CD4-positive, CD25-positive, alpha-beta regulatory T cell (primary cell): ENCODE measurements at regions not wholly inside any gene's neighbourhood (a gene's known extent, or its start where the extent isn't known, plus 50 kb on each side); places are given as distances from the start of the nearest gene placed in this dataset.
A peak's percentile ranks its signal among the peaks of the same experiment; 100 is the strongest.

Source experiments
- ATAC-seq, 2 donors: fragments of 150-1000 bp; cut with Tn5 transposase; one replicate each; pipeline ENCODE4 v1.10.0; 2021; ENCODE audit warnings: low read depth in 2 of 2, moderate number of reproducible peaks in 2 of 2, moderate library complexity in 1 of 2
- DNase-seq, 3 donors: peaks; one replicate each; pipeline versions ENCODE4 v3.0.0 to v3.0.0-alpha.2; 2012 to 2022; ENCODE audit warnings: mixed read lengths in 1 of 3
- H3K27ac ChIP-seq: one replicate; pipeline ENCODE4 v1.7.0; 2013; ENCODE audit warnings: mild to moderate bottlenecking, low read length; ENCODE audit not compliant: insufficient read depth, poor library complexity, severe bottlenecking
- H3K27me3 ChIP-seq: one replicate; pipeline ENCODE4 v1.7.0; 2013; ENCODE audit warnings: low read length; ENCODE audit not compliant: control insufficient read depth, insufficient read depth
- H3K36me3 ChIP-seq: one replicate; pipeline ENCODE4 v1.7.0; 2013; ENCODE audit warnings: mild to moderate bottlenecking, low read length, moderate library complexity; ENCODE audit not compliant: control insufficient read depth, insufficient read depth
- H3K4me1 ChIP-seq: 2 replicates; pipeline ENCODE4 v1.7.0; 2013; ENCODE audit warnings: mild to moderate bottlenecking, low read length; ENCODE audit not compliant: insufficient read depth, control insufficient read depth, poor library complexity, severe bottlenecking
- H3K4me3 ChIP-seq: one replicate; pipeline ENCODE4 v1.7.0; 2013; ENCODE audit warnings: low read depth, mild to moderate bottlenecking, low read length, moderate library complexity
- H3K9me3 ChIP-seq, 2 experiments: 1 replicate in 1 of 2; 2 replicates in 1 of 2; pipeline ENCODE4 v1.7.0; 2013; ENCODE audit warnings: low read length in 2 of 2, mild to moderate bottlenecking in 1 of 2, moderate library complexity in 1 of 2; ENCODE audit not compliant: control insufficient read depth in 2 of 2
- H3K27ac Mint-ChIP-seq, 3 donors: one replicate each; pipeline ENCODE4 v1.8.0; 2020 to 2022; ENCODE audit warnings: mild to moderate bottlenecking in 3 of 3, mixed read lengths in 3 of 3, moderate library complexity in 2 of 3
- H3K27me3 Mint-ChIP-seq: one replicate; pipeline ENCODE4 v1.8.0; 2022; ENCODE audit warnings: mild to moderate bottlenecking, mixed read lengths
- H3K36me3 Mint-ChIP-seq: one replicate; pipeline ENCODE4 v1.8.0; 2020; ENCODE audit warnings: mixed read lengths
- H3K4me1 Mint-ChIP-seq, 4 donors: one replicate each; pipeline ENCODE4 v1.8.0; 2020 to 2022; ENCODE audit warnings: mixed read lengths in 4 of 4, mild to moderate bottlenecking in 1 of 4
- H3K4me3 Mint-ChIP-seq, 4 donors: one replicate each; pipeline ENCODE4 v1.8.0; 2020 to 2022; ENCODE audit warnings: mild to moderate bottlenecking in 4 of 4, mixed read lengths in 4 of 4, moderate library complexity in 3 of 4
- H3K9me3 Mint-ChIP-seq, 7 donors: one replicate each; pipeline ENCODE4 v1.8.0; 2020 to 2022; ENCODE audit warnings: mixed read lengths in 7 of 7, mild to moderate bottlenecking in 3 of 7, moderate library complexity in 2 of 7

- H3K4me1 ChIP-seq, result no peaks in the 10 kb centered on the region
- no peak for ATAC-seq
- H3K27ac ChIP-seq, result no peak overlapping the region
- Mint-ChIP-seq H3K4me3 (no peak overlapping the region), H3K9me3 (peaks cover 0 to 4% (median under 1%) of the 10 kb centered on the region in 7 donors), H3K36me3 (no peaks in the 10 kb centered on the region), H3K27ac (no peak overlapping the region), H3K4me1 (no peaks in the 10 kb centered on the region), H3K27me3 (no peaks in the 10 kb centered on the region)
- no peaks in the 10 kb centered on the region for H3K36me3 ChIP-seq
- no peaks in the 10 kb centered on the region for H3K9me3 ChIP-seq
- no peak overlapping the region for H3K4me3 ChIP-seq
- no peaks in the 10 kb centered on the region for H3K27me3 ChIP-seq
- no peak for DNase-seq
Observed at GRCh38 chr4:123739806-123740205, 343.2 kb downstream of the SPRY1 start.

GRCh38 chr4:123740236-123740635 is 343.6 kb downstream of the SPRY1 start:
- Histone ChIP-seq H3K4me3 (no peak overlapping the region), H3K27ac (no peak overlapping the region), H3K9me3 (no peaks in the 10 kb centered on the region), H3K4me1 (no peaks in the 10 kb centered on the region), H3K27me3 (no peaks in the 10 kb centered on the region), H3K36me3 (no peaks in the 10 kb centered on the region)
- Mint-ChIP-seq H3K27ac (no peak overlapping the region), H3K4me1 (peaks cover 0 to 2% (median 0%) of the 10 kb centered on the region in 4 donors), H3K27me3 (no peaks in the 10 kb centered on the region), H3K36me3 (no peaks in the 10 kb centered on the region), H3K9me3 (peaks cover 0 to 3% (median 0%) of the 10 kb centered on the region in 7 donors), H3K4me3 (no peak overlapping the region)
- no peak for DNase-seq
- no peak for ATAC-seq

GRCh38 chr4:123741906-123742305 is 345.3 kb downstream of the SPRY1 start:
- Mint-ChIP-seq H3K4me1 (peaks cover 0 to 2% (median 0%) of the 10 kb centered on the region in 4 donors), H3K9me3 (peaks cover 0 to 3% (median 0%) of the 10 kb centered on the region in 7 donors), H3K27me3 (no peaks in the 10 kb centered on the region), H3K4me3 (no peak overlapping the region), H3K36me3 (no peaks in the 10 kb centered on the region), H3K27ac (no peak overlapping the region)
- H3K9me3 ChIP-seq, result no peaks in the 10 kb centered on the region
- ATAC-seq (no peak), DNase-seq (no peak)
- no peaks in the 10 kb centered on the region for H3K27me3 ChIP-seq
- no peak overlapping the region for H3K4me3 ChIP-seq
- no peak overlapping the region for H3K27ac ChIP-seq
- no peaks in the 10 kb centered on the region for H3K4me1 ChIP-seq
- no peaks in the 10 kb centered on the region for H3K36me3 ChIP-seq

- Mint-ChIP-seq H3K4me1 (peaks cover 0 to 2% (median 0%) of the 10 kb centered on the region in 4 donors), H3K9me3 (peaks cover 0 to 5% (median 0%) of the 10 kb centered on the region in 7 donors), H3K27ac (no peak overlapping the region), H3K4me3 (no peak overlapping the region), H3K27me3 (no peaks in the 10 kb centered on the region), H3K36me3 (no peaks in the 10 kb centered on the region)
- Histone ChIP-seq H3K9me3 (no peaks in the 10 kb centered on the region), H3K4me1 (no peaks in the 10 kb centered on the region), H3K27me3 (no peaks in the 10 kb centered on the region), H3K27ac (no peak overlapping the region), H3K4me3 (no peak overlapping the region), H3K36me3 (no peaks in the 10 kb centered on the region)
- ATAC-seq, result no peak
- no peak for DNase-seq
Observed at GRCh38 chr4:123743848-123744247, 347.3 kb downstream of the SPRY1 start.

GRCh38 chr4:123744664-123745290 is 348.2 kb downstream of the SPRY1 start:
- H3K36me3 ChIP-seq, result no peaks in the 10 kb centered on the region
- Mint-ChIP-seq H3K9me3 (peaks cover 0 to 5% (median 0%) of the 10 kb centered on the region in 7 donors), H3K4me3 (peak overlapping the region in 1 of 4 donors; percentile 14), H3K4me1 (peaks cover 0 to 2% (median 0%) of the 10 kb centered on the region in 4 donors), H3K27ac (no peak overlapping the region), H3K27me3 (no peaks in the 10 kb centered on the region), H3K36me3 (no peaks in the 10 kb centered on the region)
- no peaks in the 10 kb centered on the region for H3K9me3 ChIP-seq
- no peak for ATAC-seq
- H3K27ac ChIP-seq, result no peak overlapping the region
- H3K4me1 ChIP-seq, result no peaks in the 10 kb centered on the region
- no peak for DNase-seq
- no peaks in the 10 kb centered on the region for H3K27me3 ChIP-seq
- H3K4me3 ChIP-seq, result no peak overlapping the region

GRCh38 chr4:123747016-123747415 is 350.4 kb downstream of the SPRY1 start:
- H3K4me3 ChIP-seq, result no peak overlapping the region
- H3K36me3 Mint-ChIP-seq, result no peaks in the 10 kb centered on the region

GRCh38 chr4:123748806-123749205 is 352.2 kb downstream of the SPRY1 start:
- no peaks in the 10 kb centered on the region for H3K9me3 ChIP-seq
- no peaks in the 10 kb centered on the region for H3K36me3 Mint-ChIP-seq

More at GRCh38 chr4:123747016-123747415, 350.4 kb downstream of the SPRY1 start:
- no peaks in the 10 kb centered on the region for H3K36me3 ChIP-seq
- no peaks in the 10 kb centered on the region for H3K4me1 ChIP-seq
- Mint-ChIP-seq H3K4me3 (no peak overlapping the region), H3K4me1 (peaks cover 0 to 2% (median 0%) of the 10 kb centered on the region in 4 donors), H3K9me3 (peaks cover 0 to 5% (median 0%) of the 10 kb centered on the region in 7 donors), H3K27ac (no peak overlapping the region), H3K27me3 (no peaks in the 10 kb centered on the region)
- no peak for DNase-seq
- ATAC-seq, result no peak
- no peak overlapping the region for H3K27ac ChIP-seq
- no peaks in the 10 kb centered on the region for H3K27me3 ChIP-seq
- no peaks in the 10 kb centered on the region for H3K9me3 ChIP-seq

GRCh38 chr4:123749383-123749782 is 352.8 kb downstream of the SPRY1 start:
- Mint-ChIP-seq H3K4me3 (peak overlapping the region in 1 of 4 donors; percentile 47), H3K36me3 (no peaks in the 10 kb centered on the region), H3K9me3 (peaks cover 0 to 2% (median 0%) of the 10 kb centered on the region in 7 donors), H3K27ac (no peak overlapping the region), H3K4me1 (peaks cover 0 to 2% (median 0%) of the 10 kb centered on the region in 4 donors), H3K27me3 (no peaks in the 10 kb centered on the region)
- Histone ChIP-seq H3K27me3 (no peaks in the 10 kb centered on the region), H3K4me3 (no peak overlapping the region), H3K27ac (no peak overlapping the region), H3K36me3 (no peaks in the 10 kb centered on the region), H3K4me1 (no peaks in the 10 kb centered on the region), H3K9me3 (no peaks in the 10 kb centered on the region)
- DNase-seq (no peak), ATAC-seq (no peak)

More at GRCh38 chr4:123748806-123749205, 352.2 kb downstream of the SPRY1 start:
- no peak overlapping the region for H3K4me3 ChIP-seq
- Mint-ChIP-seq H3K9me3 (peaks cover 0 to 2% (median 0%) of the 10 kb centered on the region in 7 donors), H3K4me3 (no peak overlapping the region), H3K27ac (no peak overlapping the region), H3K27me3 (no peaks in the 10 kb centered on the region), H3K4me1 (peaks cover 0 to 2% (median 0%) of the 10 kb centered on the region in 4 donors)
- DNase-seq, result no peak
- H3K36me3 ChIP-seq, result no peaks in the 10 kb centered on the region
- no peak overlapping the region for H3K27ac ChIP-seq
- ATAC-seq, result no peak
- H3K27me3 ChIP-seq, result no peaks in the 10 kb centered on the region
- no peaks in the 10 kb centered on the region for H3K4me1 ChIP-seq
